Esophagus squamous epithelium (tissue), 5 donors: ENCODE measurements at regions not wholly inside any gene's neighbourhood (a gene's known extent, or its start where the extent isn't known, plus 50 kb on each side); places are given as distances from the start of the nearest gene placed in this dataset.

ENCODE experiments used
- DNase-seq: peaks from one replicate; lab custom pipeline; 2025; lab: John Stamatoyannopoulos, UW
- H3K27ac ChIP-seq, 4 donors: fragments of 200-600 bp; sonication (generic); one replicate each; pipeline ENCODE4 v1.5.1; 2016 to 2019; ENCODE audit warnings: mild to moderate bottlenecking in 1 of 4
- H3K27me3 ChIP-seq, 4 donors: fragments of 200-600 bp; sonication (generic); 1 replicate in 3 of 4; 2 replicates in 1 of 4; pipeline versions ENCODE4 v1.5.1 to v1.6.0; 2017 to 2021; ENCODE audit warnings: antibody characterized with exemption in 1 of 4
- H3K36me3 ChIP-seq, 3 donors: fragments of 200-600 bp; sonication (generic); one replicate each; pipeline ENCODE4 v1.5.1; 2016 to 2019
- H3K4me1 ChIP-seq, 3 donors: fragments of 200-600 bp; sonication (generic); one replicate each; pipeline ENCODE4 v1.5.1; 2017 to 2019
- H3K4me3 ChIP-seq, 4 donors: fragments of 200-600 bp; sonication (generic); 1 replicate in 3 of 4; 2 replicates in 1 of 4; pipeline ENCODE4 v1.5.1; 2016 to 2019; ENCODE audit warnings: mild to moderate bottlenecking in 2 of 4, moderate library complexity in 1 of 4
- H3K9me3 ChIP-seq, 3 donors: fragments of 200-600 bp; sonication (generic); one replicate each; pipeline ENCODE4 v1.5.1; 2016 to 2019
- CTCF ChIP-seq, 6 experiments: fragments of 450-650 bp in 4 of 6; fragments of 200-600 bp in 2 of 6; sonication (generic) in 2 of 6; IDR thresholded peaks; one replicate each; pipeline ENCODE4 v1.5.1; 2016 to 2019; ENCODE audit warnings: antibody characterized with exemption in 6 of 6, mild to moderate bottlenecking in 4 of 6, moderate library complexity in 4 of 6
- POLR2A ChIP-seq, 4 donors: fragments of 450-650 bp; IDR thresholded peaks; one replicate each; pipeline ENCODE4 v1.6.1; 2017; ENCODE audit warnings: antibody characterized with exemption in 4 of 4, mild to moderate bottlenecking in 4 of 4, moderate library complexity in 3 of 4
- WGBS, 2 donors: methylation state at CpG; one replicate each; pipeline ENCODE4 v1.1.5; 2018; 5-methylcytosine and 5-hydroxymethylcytosine counted together
- intact Hi-C: fragments of 100-400 bp; cut with DNase I; formaldehyde crosslinking; loops from one replicate; pipeline ENCODE4 v1.15.0; 2022
- donor health status: DM: yes; HTN: yes; CAD: no.

GRCh38 chr7:25069900-25070443 lies 55.1 kb downstream of the CYCS start:
- no peak for TF ChIP-seq POLR2A (IDR thresholded peaks at IDR 0.05)
- TF ChIP-seq CTCF (IDR thresholded peaks at IDR 0.05), result peak; percentile 74 to 85 (median 83)
- whole genome bisulfite sequencing, 2 donors, result 0 to 11% methylated on average over 6 to 11 of the region's 11 CpGs
- no peaks in the 10 kb centered on the region for H3K9me3 ChIP-seq
- no peak overlapping the region for H3K27ac ChIP-seq
- peaks cover 0 to 12% (median 3%) of the 10 kb centered on the region in 3 donors for H3K4me1 ChIP-seq
- H3K36me3 ChIP-seq, result no peaks in the 10 kb centered on the region
- intact Hi-C loops, result loop anchor here (2.0 kb wide), 1 partner anchor 251 kb away; no protein-coding TSS in a partner anchor
- no peaks in the 10 kb centered on the region for H3K27me3 ChIP-seq
- DNase-seq, result no peak
- peak overlapping the region in 3 of 4 donors; percentile 34 to 55 (median 39) for H3K4me3 ChIP-seq

- DNase-seq, result no peak
- intact Hi-C loops, result loop anchor here (2.0 kb wide), 1 partner anchor 250 kb away; no protein-coding TSS in a partner anchor
- H3K36me3 ChIP-seq, result no peaks in the 10 kb centered on the region
- 80 to 85% methylated on average over 10 of the region's 10 CpGs for WGBS, 2 donors
- no peak for TF ChIP-seq CTCF (IDR thresholded peaks at IDR 0.05)
- no peak for TF ChIP-seq POLR2A (IDR thresholded peaks at IDR 0.05)
- no peaks in the 10 kb centered on the region for H3K27me3 ChIP-seq
- H3K4me1 ChIP-seq, result peaks cover 0 to 12% (median 3%) of the 10 kb centered on the region in 3 donors
- no peak overlapping the region for H3K4me3 ChIP-seq
- H3K9me3 ChIP-seq, result no peaks in the 10 kb centered on the region
- H3K27ac ChIP-seq, result no peak overlapping the region
Measured at GRCh38 chr7:25068502-25069213, 56.4 kb downstream of the CYCS start.

- Histone ChIP-seq H3K4me3 (no peak overlapping the region), H3K4me1 (peaks cover 0 to 12% (median 3%) of the 10 kb centered on the region in 3 donors), H3K27me3 (no peaks in the 10 kb centered on the region), H3K36me3 (no peaks in the 10 kb centered on the region), H3K27ac (no peak overlapping the region), H3K9me3 (no peaks in the 10 kb centered on the region)
- WGBS, 2 donors, result 54 to 68% methylated on average over 6 of the region's 6 CpGs
- no peak for TF ChIP-seq POLR2A (IDR thresholded peaks at IDR 0.05)
- TF ChIP-seq CTCF (IDR thresholded peaks at IDR 0.05), result no peak
- intact Hi-C loops, result loop anchor here (2.0 kb wide), 1 partner anchor 249 kb away; no protein-coding TSS in a partner anchor
- DNase-seq, result no peak
Measured at GRCh38 chr7:25067726-25068501, 57.1 kb downstream of the CYCS start.

GRCh38 chr7:25066253-25066652 lies 58.8 kb downstream of the CYCS start:
- TF ChIP-seq POLR2A (IDR thresholded peaks at IDR 0.05), result no peak
- TF ChIP-seq CTCF (IDR thresholded peaks at IDR 0.05), result no peak
- 100% methylated on average over 1 of the region's 1 CpG for WGBS, 2 donors
- no peaks in the 10 kb centered on the region for H3K27me3 ChIP-seq
- H3K4me1 ChIP-seq, result peaks cover 0 to 12% (median 3%) of the 10 kb centered on the region in 3 donors
- no peaks in the 10 kb centered on the region for H3K36me3 ChIP-seq
- DNase-seq, result no peak
- H3K9me3 ChIP-seq, result no peaks in the 10 kb centered on the region
- no peak overlapping the region for H3K27ac ChIP-seq
- intact Hi-C loops, result no loop called here
- no peak overlapping the region for H3K4me3 ChIP-seq
